Ascending aorta (tissue), 2 donors: ENCODE measurements at regions not wholly inside any gene's neighbourhood (a gene's known extent, or its start where the extent isn't known, plus 50 kb on each side); places are given as distances from the start of the nearest gene placed in this dataset.

Experiments
- DNase-seq, 2 donors: peaks; one replicate each; pipeline ENCODE4 v3.0.0-alpha.2; 2019; ENCODE audit warnings: low spot score in 2 of 2
- H3K27ac ChIP-seq, 2 donors: fragments of 200-600 bp; sonication (generic); one replicate each; pipeline ENCODE4 v1.5.1; 2016 to 2017; ENCODE audit warnings: mild to moderate bottlenecking in 1 of 2
- H3K27me3 ChIP-seq: fragments of 200-600 bp; sonication (generic); one replicate; pipeline ENCODE4 v1.5.1; 2017
- H3K36me3 ChIP-seq, 2 donors: fragments of 200-600 bp; sonication (generic); one replicate each; pipeline ENCODE4 v1.5.1; 2016
- H3K4me1 ChIP-seq, 2 donors: fragments of 200-600 bp; sonication (generic); one replicate each; pipeline ENCODE4 v1.5.1; 2016 to 2017; ENCODE audit warnings: mild to moderate bottlenecking in 1 of 2
- H3K4me3 ChIP-seq, 2 donors: fragments of 200-600 bp; sonication (generic); one replicate each; pipeline ENCODE4 v1.5.1; 2016 to 2017; ENCODE audit warnings: mild to moderate bottlenecking in 1 of 2
- H3K9me3 ChIP-seq, 2 donors: fragments of 200-600 bp; sonication (generic); one replicate each; pipeline ENCODE4 v1.5.1; 2016
- intact Hi-C: fragments of 100-400 bp; cut with DNase I; formaldehyde crosslinking; loops from one replicate; pipeline ENCODE4 v1.15.1; 2023
- TF ChIP-seq, protein P1 (sequence below), 3 experiments: fragments of 200-600 bp in 2 of 3; fragments of 450-650 bp in 1 of 3; sonication (generic) in 2 of 3; IDR thresholded peaks; one replicate each; pipeline ENCODE4 v1.5.1; 2016 to 2019; ENCODE audit warnings: antibody characterized with exemption in 3 of 3, mild to moderate bottlenecking in 1 of 3, moderate library complexity in 1 of 3

- peaks cover 16 to 44% of the 10 kb centered on the region in 2 donors for H3K4me1 ChIP-seq
- intact Hi-C loops, result no loop called here
- peaks cover 0 to 4% of the 10 kb centered on the region in 2 donors for H3K36me3 ChIP-seq
- no peaks in the 10 kb centered on the region for H3K27me3 ChIP-seq
- H3K4me3 ChIP-seq, result no peak overlapping the region
- no peak overlapping the region for H3K27ac ChIP-seq
- no peaks in the 10 kb centered on the region for H3K9me3 ChIP-seq
- DNase-seq, result no peak
- TF ChIP-seq, protein P1, sequence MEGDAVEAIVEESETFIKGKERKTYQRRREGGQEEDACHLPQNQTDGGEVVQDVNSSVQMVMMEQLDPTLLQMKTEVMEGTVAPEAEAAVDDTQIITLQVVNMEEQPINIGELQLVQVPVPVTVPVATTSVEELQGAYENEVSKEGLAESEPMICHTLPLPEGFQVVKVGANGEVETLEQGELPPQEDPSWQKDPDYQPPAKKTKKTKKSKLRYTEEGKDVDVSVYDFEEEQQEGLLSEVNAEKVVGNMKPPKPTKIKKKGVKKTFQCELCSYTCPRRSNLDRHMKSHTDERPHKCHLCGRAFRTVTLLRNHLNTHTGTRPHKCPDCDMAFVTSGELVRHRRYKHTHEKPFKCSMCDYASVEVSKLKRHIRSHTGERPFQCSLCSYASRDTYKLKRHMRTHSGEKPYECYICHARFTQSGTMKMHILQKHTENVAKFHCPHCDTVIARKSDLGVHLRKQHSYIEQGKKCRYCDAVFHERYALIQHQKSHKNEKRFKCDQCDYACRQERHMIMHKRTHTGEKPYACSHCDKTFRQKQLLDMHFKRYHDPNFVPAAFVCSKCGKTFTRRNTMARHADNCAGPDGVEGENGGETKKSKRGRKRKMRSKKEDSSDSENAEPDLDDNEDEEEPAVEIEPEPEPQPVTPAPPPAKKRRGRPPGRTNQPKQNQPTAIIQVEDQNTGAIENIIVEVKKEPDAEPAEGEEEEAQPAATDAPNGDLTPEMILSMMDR (IDR thresholded peaks at IDR 0.05), result no peak
These were observed 294.7 kb downstream of the SEC14L1 start for GRCh38 chr17:77435272-77436057.

DNA sequence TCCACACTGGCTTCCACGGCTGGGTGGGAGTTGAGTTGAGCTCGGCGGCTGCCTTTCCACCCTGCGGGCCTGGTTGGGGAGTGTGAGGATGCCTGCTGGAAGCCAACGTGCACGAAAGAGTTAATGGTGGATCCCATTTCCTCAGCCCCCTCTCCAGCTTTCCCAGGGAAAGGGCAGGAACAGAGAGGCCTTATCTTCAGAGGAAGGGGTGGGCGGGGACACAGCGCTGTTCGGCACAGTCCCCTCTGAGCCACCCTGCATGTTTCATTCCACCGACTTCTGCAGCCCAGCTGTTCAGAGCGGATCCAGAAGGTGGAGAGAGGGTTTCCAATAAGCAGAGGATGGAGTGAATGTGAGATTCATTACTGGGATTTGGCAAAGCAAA lies 295.3 kb downstream of the SEC14L1 start:
- Histone ChIP-seq H3K36me3 (peaks cover 0 to 4% of the 10 kb centered on the region in 2 donors), H3K4me3 (no peak overlapping the region), H3K4me1 (peaks cover 12 to 41% of the 10 kb centered on the region in 2 donors), H3K27me3 (no peaks in the 10 kb centered on the region), H3K27ac (no peak overlapping the region), H3K9me3 (no peaks in the 10 kb centered on the region)
- TF ChIP-seq, protein P1 (IDR thresholded peaks at IDR 0.05), result no peak
- DNase-seq, result no peak
- intact Hi-C loops, result no loop called here

GRCh38 chr17:77436481-77436880 lies 295.7 kb downstream of the SEC14L1 start:
- Histone ChIP-seq H3K4me3 (no peak overlapping the region), H3K27me3 (no peaks in the 10 kb centered on the region), H3K36me3 (peaks cover 0 to 4% of the 10 kb centered on the region in 2 donors), H3K9me3 (no peaks in the 10 kb centered on the region), H3K27ac (no peak overlapping the region), H3K4me1 (peaks cover 12 to 41% of the 10 kb centered on the region in 2 donors)
- TF ChIP-seq, protein P1 (IDR thresholded peaks at IDR 0.05), result no peak
- intact Hi-C loops, result no loop called here
- DNase-seq, result no peak

DNA sequence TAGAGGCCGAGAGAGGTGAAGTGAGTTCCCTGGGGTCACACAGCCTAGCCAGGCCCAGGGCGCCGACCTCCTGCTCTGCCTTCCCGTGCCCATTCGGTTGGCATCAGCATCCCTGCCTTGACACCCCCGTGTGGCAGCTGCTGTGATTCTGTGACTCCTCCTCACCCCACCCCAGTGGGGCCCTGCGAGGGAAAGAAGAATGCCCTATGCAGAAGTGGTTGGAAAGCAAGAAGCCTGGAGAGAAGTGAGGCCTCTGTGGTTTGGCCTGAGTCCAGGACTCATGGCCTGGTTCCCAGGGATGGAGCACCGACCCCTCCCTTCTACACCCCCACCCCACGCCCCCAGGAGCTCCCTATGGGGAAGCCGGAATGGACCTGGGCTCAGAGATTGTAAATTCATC lies 296.2 kb downstream of the SEC14L1 start:
- intact Hi-C loops, result no loop called here
- TF ChIP-seq, protein P1 (IDR thresholded peaks at IDR 0.05), result no peak
- peaks cover 12 to 41% of the 10 kb centered on the region in 2 donors for H3K4me1 ChIP-seq
- peaks cover 0 to 4% of the 10 kb centered on the region in 2 donors for H3K36me3 ChIP-seq
- no peaks in the 10 kb centered on the region for H3K27me3 ChIP-seq
- H3K9me3 ChIP-seq, result no peaks in the 10 kb centered on the region
- H3K27ac ChIP-seq, result no peak overlapping the region
- no peak overlapping the region for H3K4me3 ChIP-seq
- DNase-seq, result no peak

GRCh38 chr17:77437747-77438146 lies 297.0 kb downstream of the SEC14L1 start:
- no peak for DNase-seq
- no peak overlapping the region for H3K4me3 ChIP-seq

More at GRCh38 chr17:77437747-77438146, 297.0 kb downstream of the SEC14L1 start:
- Histone ChIP-seq H3K9me3 (no peaks in the 10 kb centered on the region), H3K36me3 (peaks cover 0 to 4% of the 10 kb centered on the region in 2 donors), H3K27me3 (no peaks in the 10 kb centered on the region), H3K4me1 (peaks cover 12 to 41% of the 10 kb centered on the region in 2 donors), H3K27ac (no peak overlapping the region)
- intact Hi-C loops, result no loop called here
- TF ChIP-seq, protein P1 (IDR thresholded peaks at IDR 0.05), result no peak
